ENCODE measurements at regions not wholly inside any gene's neighbourhood (a gene's known extent, or its start where the extent isn't known, plus 50 kb on each side); places are given as distances from the start of the nearest gene placed in this dataset.
"Not testable (repeated sequence)": the region's sequence is repeated elsewhere in the genome, so short reads cannot be mapped to it uniquely, and the experiment has no call there.

DNA sequence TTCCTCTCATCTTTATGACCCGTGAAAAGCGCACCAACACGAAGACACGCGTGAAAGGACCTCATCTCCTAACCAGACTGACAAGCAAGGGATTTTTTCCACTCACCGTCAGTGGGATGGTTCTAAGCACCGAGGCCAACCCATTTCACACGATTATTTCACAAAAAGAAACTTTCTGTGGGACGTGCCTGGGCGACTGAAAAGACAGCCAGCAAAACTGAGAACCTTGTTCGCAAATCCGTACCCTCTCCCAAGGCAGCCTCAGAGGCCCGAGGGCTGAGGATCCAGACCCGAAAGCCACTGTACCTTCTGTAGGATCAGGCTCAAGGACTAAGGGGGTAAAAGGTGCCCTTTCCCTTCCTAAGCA, 84.9 kb upstream of the METTL9 start:
- DNase-seq = not testable (repeated sequence)

DNA sequence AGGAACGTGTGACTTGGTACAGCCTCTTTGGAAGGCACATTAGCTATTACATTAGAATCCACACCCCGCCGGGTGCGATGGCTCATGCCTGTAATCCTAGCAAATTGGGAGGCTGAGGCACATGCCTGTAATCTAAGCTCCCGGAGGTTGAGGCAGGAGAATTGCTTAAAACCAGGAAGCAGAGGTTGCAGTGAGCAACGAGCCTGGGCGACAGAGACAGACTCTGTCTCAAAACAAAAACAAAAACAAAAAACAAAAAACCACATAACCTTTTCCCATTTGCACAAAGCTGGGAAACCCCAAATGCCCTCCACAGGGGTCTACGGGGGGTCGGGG, 82.7 kb upstream of the METTL9 start:
- DNase-seq = not testable (repeated sequence)

- DNase-seq = not testable (repeated sequence)
Measured at GRCh38 chr16:21517263-21517662, 82.1 kb upstream of the METTL9 start.

GRCh38 chr16:21519361-21520133, 79.8 kb upstream of the METTL9 start:
- DNase-seq = peak in 4 of 58 donors; percentile 13 to 58 (median 38)

DNA sequence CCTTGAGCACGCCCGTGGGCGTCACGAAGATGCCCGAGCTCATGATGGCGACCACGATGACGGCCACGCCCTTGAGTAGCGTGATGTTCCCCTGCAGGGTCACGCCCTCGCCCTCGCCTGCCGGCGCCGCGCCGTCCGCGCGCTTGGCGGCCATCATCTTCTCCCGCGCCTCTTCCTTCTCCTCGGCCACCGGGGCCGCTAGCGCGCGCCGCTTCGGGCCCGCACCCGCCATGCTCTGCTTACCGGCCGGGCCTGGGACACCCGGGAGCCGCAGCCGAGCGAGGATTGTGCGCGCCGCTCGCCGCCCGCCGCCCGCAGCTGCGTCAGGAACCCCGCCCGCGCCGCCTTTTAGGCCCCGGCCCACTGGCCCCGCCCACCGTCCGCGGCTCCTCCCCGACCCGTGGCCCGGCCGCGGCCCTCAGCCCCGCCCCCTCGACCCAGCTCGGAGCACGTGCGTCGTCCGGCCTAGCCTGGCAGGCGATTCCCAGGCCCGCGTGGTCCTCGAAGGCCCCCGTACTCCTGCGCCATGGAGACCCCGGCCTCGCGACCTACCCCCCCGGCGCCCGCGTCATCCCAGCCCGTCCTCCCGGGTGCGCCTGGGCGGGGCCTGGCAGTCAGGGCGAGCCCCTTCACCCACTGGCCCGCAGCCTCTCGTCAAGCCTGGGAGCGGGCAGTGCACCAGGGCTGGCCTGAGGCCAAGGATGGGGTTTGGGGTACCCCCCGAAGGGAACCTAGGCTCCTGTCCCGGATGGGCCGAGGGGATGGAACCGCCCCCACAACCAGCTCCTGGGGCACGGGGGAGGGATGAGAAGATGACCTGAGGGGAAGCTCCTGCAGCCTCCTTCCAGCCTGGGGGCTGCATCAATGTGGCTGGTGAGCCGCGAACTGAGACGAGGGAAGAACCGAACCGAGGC, 79.0 kb upstream of the METTL9 start:
- DNase-seq = peak; percentile 57 to 100 (median 98)

DNA sequence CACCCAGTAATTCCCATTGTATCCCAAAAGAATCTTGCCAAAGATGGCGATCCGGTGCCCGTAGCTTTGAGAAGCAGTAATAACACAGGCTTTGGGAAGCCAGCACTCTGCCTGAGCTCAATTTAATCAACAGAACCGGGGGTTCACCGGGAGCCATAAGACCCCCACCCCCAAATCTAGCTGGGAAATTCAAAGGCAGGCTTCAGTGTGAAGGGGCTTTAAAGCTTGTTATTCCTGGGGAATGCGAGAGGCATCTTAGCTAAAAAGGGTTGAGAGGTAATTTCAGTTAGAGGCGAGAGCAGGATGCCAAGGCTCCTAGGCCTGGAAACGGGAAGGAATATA, 78.4 kb upstream of the METTL9 start:
- peak in 1 of 58 donors; percentile 49 for DNase-seq

DNA sequence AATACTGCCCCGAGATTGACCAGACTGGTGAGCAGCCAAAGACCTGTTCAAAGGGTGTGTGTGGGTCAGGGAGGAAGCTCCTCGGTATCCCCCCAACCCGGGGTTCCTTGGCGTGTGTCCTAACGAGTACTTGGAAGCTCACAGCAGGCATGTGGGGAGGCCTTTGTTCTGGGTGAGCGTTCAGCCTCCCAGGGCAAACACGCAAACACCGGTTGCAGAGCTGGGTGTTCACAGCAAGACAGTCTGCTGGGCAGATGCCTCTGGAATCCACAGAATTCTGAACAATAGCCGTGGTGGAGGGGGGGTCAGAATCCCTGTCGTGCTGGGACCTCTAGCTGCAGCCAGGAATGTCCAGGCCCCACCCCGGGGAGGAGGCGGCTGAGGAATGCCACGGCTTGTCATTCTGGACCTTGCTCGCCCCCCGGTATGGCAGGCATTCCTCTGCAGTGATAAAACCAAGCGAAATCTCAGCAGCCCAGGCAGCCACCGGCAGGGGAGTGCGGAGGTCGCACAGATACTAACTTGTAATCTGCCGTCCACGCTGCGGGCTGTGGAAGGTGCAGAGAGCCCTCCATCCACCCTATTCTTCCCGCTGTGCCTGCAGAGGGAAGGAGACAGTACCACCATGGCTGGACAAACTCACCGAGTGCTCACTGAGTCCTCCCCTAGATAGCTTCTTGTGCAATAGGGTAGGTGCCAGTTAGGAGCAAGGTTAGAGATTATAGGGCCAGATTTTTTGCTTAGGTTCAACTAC, 77.8 kb upstream of the METTL9 start:
- DNase-seq = peak in 36 of 58 donors; percentile 15 to 73 (median 41)

DNA sequence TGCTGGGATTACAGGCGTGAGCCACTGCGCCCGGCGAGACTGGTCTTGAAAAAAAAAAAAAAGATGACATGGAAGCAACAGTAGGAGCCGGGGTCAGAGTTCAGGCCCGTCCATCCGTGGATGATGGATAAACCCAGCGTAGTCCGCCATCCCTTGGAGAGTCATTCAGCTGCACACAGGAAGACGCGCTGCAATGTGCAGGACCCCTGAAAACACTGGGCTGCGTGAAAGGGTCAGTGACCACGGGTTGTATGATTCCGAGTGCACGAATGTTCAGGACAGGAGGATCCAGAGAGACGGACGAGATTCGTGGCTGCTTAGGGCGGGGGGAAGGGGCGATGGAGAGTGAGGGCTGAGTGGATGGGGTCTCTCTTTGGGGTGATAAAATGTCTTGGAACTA, 76.5 kb upstream of the METTL9 start:
- DNase-seq = not testable (repeated sequence)

GRCh38 chr16:21523411-21524067, 75.8 kb upstream of the METTL9 start:
- peak in 45 of 58 donors; percentile 27 to 90 (median 51) for DNase-seq

DNA sequence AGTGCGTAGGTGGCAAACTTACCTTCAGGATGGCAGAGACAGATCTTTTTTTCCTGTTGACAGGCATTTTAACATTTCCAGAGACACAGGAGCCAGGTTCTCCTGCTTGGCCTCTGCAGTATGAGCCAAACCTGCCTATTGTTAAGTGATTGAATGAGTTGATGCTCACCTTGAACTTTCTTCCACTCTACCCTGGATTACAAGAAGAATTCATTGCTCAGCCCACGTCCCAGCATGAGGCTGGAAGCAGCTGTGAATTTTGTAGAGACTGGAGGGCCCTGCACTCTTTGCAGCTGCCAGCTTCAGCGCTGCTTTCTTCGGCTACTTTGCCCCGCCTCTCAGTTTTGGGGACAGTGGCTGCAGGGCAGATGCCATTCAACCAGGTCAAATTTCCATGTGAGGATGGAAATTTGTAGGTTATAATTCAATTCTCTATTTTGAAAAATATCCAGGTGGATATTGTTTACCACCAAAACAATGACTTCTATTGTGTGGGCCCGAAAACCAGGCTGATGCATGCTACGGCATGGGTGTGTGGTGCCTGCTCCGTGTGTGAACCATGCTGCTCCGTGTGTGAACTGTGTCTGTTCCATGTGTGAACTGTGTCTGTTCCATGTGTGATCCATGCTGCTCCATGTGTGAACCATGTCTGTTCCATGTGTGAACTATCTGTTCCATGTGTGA, 75.2 kb upstream of the METTL9 start:
- no peak for DNase-seq

DNA sequence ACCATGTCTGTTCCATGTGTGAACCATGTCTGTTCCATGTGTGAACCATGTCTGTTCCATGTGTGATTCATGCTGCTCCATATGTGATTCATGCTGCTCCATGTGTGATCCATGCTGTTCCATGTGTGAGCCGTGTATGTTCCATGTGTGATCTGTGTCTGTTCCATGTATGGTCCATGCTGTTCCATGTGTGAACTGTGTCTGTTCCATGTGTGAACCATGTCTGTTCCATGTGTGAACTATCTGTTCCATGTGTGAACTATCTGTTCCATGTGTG, 74.7 kb upstream of the METTL9 start:
- DNase-seq = not testable (repeated sequence)

DNA sequence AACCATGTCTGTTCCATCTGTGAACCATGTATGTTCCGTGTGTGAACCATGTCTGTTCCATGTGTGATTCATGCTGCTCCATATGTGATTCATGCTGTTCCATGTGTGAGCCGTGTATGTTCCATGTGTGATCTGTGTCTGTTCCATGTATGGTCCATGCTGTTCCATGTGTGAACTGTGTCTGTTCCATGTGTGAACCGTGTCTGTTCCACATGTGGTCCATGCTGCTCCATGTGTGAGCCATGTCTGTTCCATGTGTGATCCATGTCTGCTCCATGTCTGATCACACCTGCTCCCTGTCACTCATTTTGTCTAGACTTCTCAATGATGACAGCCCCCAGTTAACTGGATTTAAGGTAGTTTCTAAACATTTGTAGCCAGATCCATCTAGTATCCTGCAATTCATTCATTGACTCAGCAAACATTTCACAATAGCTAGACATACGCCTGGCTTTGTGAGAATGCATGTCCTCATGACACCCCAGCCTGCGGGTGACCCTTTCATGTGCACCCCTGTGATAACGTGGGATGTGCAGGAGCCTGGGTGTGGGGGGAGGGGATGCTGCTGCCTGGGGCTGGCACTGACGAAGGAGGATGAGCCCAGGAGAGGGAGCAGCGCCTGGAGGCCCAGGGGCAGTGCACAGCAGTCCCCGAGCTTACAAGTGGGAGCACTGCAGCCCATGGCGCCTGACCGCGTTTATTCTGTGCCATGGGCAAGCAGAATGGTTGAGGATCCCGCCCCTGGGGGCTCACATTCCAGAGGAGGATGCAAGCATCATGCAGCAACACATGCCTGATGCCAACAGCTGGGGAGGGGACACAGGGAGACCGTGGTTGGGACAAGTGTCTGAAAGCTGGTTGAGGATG, 74.1 kb upstream of the METTL9 start:
- not testable (repeated sequence) for DNase-seq

DNA sequence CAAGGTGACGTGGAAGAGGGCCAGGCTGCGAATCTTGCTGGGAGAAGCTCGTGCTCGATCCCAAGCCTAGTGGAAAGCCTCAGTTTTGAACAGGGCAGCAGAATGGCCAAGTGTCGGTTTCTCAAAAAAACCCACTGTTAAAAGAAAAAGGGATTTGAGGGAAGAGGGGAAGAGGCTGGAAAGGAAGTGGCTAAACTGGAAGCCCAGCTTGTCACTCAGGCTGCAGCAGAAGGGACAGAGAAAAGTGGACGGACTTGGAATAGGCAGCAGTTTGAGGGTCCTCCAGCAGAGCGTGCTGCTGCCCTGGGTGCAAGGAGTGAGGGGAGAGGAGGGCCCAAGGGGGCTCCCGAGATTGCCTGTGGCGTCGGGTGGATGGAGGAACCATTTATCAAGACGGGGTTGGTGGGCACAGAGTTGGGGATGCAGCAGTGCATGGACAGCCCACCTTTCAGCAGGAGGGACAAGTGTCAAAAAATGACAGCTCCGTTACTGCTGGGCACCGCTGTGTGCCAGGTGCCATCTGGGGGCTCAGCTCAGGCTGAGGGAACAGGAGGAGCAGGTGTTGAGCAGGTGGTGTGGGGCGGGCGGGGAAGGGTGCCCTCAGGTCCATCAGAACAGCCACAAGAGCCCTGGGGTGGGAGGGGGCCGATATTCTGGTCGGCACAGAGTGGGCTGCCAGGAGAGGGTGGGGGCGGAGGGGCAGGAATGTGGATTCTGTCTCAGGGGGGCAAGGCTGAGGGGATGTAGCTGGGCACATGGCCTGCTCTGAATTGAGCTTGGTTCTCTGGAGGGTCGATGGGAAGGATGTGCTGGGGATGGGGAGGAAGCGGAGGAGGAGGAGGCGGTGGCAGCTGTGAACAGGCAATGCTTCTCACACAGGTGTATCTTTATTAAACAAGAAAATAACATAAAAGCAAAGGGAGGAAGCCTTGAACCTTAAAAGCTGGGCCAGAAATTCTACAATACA, 73.1 kb upstream of the METTL9 start:
- not testable (repeated sequence) for DNase-seq

- no peak for DNase-seq
Measured at GRCh38 chr16:21526923-21527807, 72.2 kb upstream of the METTL9 start.

DNA sequence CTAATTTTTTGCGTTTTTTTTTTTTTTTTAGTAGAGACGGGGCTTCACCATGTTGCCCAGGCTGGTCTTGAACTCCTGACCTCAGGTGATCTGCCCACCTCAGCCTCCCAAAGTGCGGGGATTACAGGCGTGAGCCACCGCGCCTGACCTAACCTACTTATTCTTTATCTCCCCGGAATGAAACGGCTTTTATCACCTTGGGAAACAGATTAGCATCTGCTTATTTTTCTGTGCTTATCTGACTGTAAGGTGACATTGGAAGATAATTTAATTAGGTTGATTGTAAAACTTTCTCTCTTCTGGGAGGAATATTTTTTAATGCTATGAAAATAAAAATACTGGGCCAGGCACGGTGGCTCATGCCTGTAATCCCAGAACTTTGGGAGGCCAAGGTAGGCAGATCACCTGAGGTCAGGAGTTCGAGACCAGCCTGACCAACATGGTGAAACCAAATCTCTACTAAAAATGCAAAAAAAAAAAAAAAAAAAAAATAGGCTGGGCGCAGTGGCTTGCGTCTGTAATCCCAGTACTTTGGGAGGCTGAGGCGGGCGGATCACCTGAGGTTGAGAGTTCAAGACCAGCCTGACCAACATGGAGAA, 70.2 kb upstream of the METTL9 start:
- not testable (repeated sequence) for DNase-seq

GRCh38 chr16:21530729-21531383, 68.5 kb upstream of the METTL9 start:
- DNase-seq = not testable (repeated sequence)

DNA sequence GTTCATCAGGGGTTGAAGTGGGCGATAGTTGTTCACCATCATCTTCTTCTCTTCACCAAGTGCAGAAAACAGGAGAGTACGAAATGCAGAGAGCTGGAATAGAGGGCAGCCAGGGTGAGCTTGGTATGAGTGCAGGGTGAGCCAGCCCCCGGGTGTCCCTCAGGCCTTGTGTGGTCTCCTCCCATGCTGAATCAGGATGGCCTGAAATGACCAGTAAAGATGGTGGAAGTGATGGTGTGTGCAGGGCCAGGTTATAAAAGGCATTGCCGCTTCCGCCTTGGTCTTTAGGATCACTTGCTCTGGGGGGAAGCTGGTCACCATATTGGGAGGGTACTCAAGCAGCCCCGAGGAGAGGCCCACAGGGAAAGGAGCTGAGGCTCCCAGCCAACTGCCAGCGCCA, 66.4 kb upstream of the METTL9 start:
- not testable (repeated sequence) for DNase-seq
